ENCODE measurements at regions not wholly inside any gene's neighbourhood (a gene's known extent, or its start where the extent isn't known, plus 50 kb on each side); places are given as distances from the start of the nearest gene placed in this dataset.
"Not testable (repeated sequence)": the region's sequence is repeated elsewhere in the genome, so short reads cannot be mapped to it uniquely, and the experiment has no call there.

DNA sequence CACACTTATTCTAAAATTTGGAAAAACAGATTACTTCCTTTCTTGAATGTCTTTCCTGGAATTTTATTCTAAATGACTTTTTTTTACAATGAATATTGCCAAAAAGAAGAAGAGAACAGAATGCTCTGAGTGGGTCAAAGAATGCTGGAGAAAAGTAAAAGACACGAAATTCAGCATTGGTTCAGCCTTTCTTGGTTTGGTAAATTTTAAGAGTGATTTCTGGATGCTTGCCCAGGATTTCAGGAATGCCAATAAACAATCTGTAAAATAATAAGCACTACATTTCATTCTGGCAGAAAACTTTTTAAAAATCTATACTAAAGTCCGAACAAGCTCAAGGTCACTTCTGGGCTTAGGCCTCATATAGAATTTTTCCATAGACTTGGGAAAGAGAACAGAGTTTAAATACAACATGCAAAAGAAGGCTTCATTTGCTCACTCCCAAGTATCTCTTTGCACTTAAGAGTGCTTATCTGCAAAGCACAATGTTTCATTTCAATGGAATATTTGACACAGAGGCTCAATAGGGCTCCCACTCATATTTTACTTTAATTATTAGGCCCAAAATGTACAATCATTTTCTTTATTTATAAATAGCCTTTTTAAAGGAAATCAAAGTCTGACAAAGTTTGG is 359.5 kb upstream of the ANKRD30A start:
- no peak for DNase-seq (ENCODE audit: low spot score)

DNA sequence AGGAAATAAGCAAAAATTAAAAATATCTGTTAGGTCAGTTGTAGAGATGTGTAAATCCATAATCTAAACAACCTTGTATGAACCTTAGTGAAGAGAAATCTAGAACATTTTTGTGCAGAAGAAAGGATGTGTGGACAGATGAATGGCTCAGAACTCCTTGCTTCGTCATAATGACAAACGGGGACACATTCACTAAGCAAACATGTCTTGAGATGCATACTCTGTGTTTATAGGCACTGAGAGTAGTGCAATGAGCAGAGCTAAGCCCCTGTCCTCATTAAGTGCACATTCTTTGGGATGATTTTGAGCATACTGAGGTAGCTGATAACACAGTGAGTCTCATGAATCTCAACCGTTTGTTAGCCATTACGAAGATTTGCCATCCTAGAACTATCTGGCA is 360.6 kb upstream of the ANKRD30A start:
- no peak for DNase-seq (ENCODE audit: low spot score)

DNA sequence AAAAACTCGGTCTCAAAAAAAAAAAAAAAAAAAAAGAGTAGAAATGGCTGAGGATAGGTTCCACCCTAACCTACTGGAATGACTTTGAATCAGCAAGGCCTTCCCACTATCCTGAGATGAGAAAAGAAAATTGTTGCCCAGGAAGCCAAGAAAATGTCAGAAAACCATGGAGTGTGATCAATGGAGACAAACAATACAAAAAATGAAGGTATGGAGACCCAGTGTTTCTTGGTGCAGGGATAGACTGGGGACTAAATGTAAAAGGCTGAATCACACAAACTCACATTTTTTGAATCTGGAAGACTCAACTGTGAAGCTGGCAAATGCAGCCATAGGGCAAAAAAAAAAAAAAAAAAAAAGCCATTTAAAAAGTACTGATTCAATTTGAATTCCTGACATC is 364.3 kb upstream of the ANKRD30A start:
- DNase-seq (ENCODE audit: low spot score) = no peak

DNA sequence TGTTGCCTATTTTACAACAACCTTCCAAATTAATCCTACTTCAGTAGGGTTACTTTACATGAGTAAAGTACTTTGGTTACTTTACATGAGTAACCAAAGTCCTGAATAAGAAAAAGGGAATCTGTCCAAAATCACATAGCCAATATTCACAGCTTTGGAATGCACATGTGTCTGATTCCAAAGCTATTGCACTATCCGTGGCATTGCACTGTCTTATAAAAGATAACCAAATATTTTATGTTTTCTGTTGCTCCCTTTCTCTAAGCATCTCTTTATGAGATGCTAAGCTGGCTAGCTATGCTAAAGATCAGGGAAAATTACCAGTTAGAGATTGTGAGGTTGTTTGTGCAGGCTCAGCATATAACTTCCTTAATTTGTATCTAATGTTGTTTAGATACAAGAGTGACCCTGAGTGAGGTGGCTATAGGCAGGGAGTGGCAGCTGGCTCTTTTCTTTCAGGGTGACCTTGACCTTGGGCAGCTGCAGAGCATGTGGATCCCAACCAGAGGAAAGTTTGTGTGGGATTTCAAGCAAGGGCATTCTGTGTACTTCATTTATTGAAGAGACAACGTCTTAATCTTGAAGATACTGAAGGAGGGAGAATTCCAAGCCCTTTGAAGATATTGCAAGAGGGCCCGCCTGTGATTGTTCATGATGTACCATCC is 366.1 kb upstream of the ANKRD30A start:
- DNase-seq (ENCODE audit: low spot score) = no peak

DNA sequence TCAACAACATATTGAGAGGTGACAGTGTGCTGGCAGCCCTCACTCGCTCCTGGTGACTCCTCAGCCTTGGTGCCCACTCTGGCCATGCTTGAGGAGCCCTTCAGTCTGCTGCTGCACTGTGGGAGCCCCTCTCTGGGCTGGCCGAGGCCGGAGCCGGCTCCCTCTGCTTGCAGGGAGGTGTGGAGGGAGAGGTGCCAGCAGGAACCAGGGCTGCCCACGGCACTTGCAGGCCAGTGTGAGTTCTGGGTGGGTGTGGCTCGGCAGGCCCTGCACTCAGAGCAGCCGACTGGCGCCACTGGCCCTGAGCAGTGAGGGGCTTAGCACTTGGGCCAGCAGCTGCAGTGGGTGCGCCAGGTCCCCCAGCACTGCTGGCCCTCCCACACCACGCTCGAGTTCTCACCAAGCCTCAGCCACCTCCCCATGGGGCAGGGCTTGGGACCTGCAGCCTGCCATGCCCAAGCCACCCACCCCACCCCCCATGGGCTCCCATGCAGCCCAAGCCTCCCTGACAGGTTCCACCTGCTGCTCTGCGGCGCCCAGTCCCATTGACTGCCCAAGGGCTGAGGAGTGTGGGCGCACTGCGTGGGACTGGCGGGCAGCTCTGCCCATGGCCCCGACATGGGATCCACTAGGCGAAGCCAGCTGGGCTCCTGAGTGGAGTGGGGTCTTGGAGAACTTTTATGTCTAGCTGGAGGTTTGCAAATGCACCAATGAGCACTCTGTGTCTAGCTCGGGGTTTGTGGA is 377.1 kb upstream of the ANKRD30A start:
- DNase-seq (ENCODE audit: low spot score) = no peak

DNA sequence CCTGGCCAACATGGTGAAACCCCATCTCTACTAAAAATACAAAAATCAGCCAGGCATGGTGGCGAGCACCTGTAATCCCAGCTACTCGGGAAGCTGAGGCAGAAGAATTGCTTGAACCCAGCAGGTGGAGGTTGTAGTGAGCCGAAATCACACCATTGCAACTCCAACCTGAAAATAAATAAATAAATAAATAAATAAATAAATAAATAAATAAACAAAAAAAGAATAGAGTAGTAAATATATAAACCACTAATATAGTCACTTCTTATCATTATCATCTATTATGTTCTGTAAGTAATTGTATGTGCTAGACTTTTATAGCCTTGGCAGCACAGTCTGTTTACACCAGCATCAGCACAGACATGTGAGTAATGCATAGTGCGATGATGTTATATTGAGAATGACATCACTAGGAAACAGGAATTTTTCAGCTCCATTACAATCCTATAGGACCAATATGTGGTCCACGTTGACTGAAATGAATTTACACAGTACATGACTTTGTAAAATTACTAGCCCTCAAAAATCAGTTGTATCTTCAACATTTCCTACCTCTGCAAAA is 385.4 kb upstream of the ANKRD30A start:
- no peak for DNase-seq (ENCODE audit: low spot score)

DNA sequence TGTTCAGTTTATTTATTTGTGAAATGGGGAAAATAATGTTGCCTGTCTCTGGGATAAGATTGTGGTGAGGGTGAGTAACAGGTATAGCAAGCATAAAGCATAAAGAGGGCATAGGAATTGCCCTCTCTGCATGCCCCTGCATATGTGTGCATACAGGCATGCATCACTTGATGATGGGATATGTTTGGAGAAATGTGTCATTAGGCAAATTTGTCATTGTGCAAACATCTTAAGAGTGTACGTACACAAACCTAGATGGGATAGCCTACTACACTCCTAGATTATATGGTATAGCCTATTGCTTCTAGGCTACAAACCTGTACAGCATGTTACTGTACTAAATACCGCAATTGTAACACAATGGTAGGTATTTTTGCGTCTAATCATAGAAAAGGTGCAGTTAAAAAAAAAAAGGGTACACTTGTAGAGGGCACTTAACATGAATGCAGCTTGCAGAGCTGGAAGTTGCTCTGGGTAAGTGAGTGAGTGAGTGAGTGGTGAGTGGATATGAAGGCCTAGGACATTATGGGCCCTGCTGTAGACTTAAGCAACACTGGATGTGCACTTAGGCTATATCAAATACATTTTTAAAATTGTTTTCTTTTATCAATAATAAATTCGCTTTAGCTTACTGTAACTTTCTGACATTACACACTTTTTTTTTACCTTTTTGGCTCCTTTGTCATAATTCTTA is 386.5 kb upstream of the ANKRD30A start:
- DNase-seq (ENCODE audit: low spot score) = no peak

DNA sequence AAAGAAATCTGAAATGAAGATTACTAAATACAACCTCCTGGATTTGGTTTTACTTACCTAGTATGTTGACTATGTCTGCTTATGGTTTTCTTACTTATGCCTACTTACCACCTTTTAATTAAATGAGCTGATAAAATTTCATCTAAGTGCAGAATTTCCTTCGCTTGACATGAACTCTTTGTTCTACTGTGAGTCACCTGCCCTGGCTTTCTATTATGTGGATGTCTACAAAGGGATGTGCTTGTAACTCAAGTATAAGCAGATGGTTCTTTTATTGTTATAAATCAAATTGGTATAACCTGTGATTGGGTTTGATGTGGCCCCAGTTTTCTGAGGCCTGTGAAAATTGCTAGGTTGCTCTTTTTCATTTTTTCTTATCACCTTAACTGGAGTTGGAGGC is 389.1 kb upstream of the ANKRD30A start:
- no peak for DNase-seq (ENCODE audit: low spot score)

DNA sequence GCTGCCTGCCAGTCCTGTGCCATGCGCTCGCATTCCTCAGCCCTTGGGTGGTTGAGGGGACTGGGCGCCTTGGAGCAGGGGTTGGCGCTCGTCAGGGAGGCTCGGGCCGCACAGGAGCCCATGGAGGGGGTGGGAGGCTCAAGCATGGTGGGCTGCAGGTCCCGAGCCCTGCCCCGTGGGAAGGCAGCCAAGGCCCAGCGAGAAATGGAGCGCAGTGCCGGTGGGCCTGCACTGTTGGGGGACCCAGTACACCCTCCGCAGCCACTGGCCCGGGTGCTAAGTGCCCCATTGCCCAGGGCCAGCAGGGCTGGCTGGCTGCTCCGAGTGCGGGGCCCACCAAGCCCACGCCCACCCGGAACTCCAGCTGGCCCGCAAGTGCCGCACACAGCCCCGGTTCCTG is 390.8 kb upstream of the ANKRD30A start:
- DNase-seq (ENCODE audit: low spot score) = not testable (repeated sequence)

DNA sequence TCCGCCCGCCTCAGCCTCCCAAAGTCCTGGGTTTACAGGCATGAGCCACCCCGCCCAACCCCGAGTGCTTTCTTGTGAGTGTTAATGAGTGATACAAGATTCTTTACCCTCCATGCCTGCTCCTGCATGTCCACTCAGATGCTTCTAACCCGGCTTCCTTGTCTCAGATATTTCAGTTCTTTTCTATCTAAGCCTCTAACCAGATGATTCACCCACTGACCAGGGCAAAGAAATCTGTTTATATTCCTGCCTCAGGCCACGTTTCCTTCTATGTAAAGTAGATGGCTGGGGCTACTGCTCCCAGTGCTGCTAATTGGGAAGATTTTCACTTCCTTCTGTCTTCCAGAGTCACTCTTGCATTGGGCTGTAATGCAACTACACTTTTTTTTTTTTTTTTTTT is 395.1 kb upstream of the ANKRD30A start:
- DNase-seq (ENCODE audit: low spot score) = no peak

DNA sequence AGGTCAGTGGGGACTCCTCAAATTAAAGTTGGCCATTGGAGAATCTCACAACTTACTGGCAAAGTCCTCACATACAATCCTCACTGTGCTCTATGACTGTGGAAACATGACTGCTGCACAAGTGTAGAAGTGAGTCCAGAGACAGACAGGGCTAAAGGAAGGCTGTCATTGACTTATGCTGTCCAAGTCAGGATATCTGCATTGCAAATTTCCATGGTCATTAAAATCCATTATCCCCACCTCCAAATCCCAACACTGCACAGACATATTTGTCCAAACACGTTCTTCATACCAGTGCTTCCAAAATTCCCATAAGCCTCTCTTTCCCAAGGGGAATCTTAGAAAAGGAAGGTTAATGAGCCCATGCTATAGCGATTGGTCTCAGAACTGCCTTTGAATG is 396.8 kb upstream of the ANKRD30A start:
- no peak for DNase-seq (ENCODE audit: low spot score)

DNA sequence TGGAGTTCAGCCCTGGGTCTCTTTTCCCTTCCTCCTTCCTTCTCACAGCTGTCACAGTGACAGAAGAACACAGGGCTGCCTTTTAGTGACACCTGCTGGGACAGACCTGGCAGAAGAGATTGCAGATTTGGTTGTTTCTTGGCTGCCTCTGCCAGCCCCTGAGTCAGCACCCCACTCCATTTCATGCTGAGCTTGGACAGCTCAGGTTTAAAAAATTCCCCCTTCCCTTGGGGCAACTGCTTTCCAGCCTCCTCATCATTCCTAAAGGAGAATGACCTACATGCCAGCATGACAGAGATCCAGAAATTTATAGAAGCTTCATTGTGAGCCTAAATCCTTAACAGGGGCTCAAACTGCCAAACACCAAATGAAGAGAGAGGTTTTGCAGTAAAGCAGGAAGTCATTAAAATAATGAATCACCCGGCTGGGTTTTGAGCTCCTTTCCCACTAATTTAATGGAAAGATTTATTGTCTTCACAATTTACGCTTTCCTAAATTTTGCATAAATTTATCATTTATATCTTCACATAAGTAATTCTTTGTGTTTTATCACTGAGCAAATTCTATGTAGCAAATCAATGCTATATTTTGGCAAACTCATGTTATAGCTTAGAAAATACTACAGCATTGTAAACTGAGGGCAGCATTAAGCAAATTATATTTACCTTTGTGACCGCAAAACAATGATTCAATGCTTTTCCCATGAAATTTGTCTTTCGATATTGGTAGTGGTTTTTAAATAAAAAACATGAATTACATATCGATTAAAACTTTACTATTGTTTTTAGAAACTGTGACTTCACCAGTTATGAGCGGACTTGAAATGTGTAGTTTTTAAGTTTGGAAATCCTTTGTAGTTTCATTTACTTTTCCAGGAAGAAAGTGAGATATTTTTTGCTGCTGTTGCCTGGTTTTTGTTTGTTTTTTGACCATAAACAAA is 399.5 kb upstream of the ANKRD30A start:
- peak; percentile 43 for DNase-seq (ENCODE audit: low spot score)

DNA sequence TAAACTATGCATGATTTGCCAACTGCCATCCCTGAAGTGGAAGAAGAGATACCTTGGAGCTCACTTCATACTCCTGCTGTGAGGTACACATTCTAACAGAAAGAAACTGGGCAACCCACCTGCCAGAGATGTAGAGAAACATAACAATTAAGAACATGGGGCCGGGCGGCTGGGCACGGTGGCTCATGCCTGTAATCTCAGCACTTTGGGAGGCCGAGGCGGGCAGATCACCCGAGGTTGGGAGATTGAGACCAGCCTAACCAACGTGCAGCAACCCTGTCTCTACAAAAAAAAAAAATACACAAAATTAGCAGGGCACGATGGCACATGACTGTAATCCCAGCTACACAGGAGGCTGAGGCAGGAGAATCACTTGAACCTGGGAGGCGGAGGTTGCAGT is 402.6 kb upstream of the ANKRD30A start:
- no peak for DNase-seq (ENCODE audit: low spot score)

DNA sequence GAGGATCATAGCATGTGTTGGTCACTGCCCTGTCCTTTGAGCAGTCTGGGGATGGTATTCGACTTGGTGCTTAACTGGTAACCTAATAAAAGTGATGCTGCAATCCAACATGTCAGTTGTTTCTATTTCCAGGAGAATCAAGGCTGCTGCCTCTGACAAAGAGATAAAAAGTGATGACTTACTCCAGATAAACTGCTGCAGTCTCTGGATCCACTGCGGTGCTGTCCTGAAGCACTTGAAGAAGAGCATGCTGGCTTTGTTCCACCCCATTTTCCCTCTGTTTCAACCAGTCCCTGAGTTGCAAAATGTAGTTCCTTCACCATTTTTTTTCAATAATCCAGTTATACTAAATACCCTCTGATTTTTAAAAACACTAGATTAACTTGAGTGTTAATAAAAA is 403.5 kb upstream of the ANKRD30A start:
- no peak for DNase-seq (ENCODE audit: low spot score)

DNA sequence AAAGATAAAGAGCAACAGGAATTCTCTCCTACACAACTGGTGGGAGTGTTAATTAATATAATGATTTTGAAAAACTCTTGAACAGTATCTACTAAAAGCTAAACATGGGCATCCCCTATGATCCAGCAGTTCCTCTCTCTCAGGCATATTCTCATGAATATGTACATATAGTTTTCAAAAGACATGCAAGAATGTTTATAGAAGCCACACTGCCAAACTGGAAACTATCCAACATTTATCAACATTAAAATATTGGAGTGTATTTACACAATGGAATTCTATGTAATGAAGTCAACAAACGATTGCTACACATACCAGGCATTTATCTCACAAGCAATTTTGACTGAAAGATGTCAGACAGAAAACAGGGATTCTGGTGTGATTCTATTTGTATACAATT is 404.5 kb upstream of the ANKRD30A start:
- no peak for DNase-seq (ENCODE audit: low spot score)

DNA sequence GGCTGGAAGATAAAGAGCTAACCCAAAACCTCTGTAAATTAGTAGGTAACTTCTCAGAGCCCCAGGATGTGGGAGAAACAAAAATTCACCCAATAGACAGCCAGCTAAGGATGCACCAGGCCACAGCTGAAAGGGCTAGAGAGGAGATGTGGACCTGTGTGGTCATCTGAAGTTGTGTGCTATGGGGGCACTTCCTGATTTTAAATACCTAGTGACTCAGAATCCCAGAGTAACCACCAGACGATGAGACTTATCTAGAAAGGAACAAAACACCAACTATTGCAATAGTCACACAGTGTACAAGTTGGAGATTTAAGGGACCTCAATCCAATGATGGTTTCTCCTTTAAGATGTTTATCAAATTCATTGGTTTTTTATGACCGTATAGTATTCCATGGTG is 408.3 kb upstream of the ANKRD30A start:
- no peak for DNase-seq (ENCODE audit: low spot score)

DNA sequence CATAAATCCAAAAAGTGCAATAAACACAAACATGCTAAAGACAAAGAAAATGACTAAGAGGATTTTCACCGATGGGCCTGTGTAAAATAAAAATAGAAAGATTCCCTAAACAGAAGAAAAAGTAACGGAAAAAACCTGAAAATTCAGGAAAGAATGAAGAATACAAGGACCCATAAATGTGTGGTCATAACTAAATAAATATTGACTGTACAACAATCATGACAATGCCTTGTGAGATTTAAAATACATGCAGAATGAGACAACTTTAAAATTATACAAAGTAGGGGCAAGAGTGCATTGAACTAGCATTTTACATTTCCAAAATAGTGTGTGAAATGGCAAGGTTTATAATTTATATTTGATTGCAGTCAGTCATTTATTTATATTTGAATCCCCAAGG is 409.1 kb upstream of the ANKRD30A start:
- no peak for DNase-seq (ENCODE audit: low spot score)

DNA sequence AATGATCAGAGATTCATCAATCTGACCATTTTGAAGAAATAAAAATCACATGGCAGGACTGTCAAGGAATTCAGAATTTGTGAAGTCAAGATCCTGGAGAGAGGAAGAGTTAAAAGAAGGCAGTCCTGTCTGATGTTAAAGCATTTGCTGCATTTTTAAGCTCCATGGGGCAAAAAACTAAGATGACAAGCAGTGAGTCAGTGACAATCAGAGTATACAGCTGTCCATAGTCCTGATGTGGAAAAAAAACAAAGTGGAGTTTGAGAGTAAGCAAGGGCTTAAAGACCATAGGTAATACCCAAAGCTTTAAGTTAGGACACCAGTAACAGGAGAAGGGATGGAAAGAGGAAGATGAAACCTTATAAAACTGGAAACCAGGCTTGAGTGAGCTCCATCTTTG is 412.7 kb upstream of the ANKRD30A start:
- DNase-seq (ENCODE audit: low spot score) = no peak

DNA sequence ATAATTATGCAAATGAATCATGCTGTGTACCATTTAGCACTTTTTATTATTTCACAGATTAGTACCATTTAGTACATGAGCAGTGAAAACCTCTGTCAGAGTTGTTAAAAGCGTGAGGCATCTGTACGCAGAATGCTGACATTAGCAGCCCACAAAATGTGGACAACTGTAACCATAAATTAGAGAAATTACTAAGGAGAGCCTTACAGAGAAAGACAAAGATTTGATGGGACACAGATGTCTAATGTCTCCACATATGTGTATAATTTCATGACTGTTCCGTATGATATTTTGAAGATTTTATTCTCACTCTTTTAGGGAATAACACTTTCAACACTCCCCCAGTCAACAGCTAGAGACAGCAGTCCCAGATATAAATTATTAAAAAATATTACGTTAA is 414.0 kb upstream of the ANKRD30A start:
- DNase-seq (ENCODE audit: low spot score) = no peak

DNA sequence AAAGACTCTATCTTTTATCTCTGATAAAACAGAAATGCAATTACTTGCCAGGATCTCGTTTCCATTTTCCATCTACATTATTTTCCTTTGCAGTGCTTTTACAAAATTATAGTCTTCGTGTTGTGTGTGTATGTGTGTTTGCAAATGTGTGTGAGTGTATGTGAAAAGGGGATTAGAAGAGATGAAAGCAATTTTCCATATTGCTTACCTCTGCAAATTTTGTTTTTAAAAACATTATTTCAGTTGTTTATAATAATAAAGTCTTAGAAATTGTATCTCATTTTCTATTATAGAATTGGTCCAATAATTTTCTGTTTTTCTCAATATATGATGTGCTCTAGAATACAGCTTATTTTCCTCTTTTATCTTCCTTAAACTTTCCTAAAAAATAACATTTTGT is 421.3 kb upstream of the ANKRD30A start:
- DNase-seq (ENCODE audit: low spot score) = no peak

DNA sequence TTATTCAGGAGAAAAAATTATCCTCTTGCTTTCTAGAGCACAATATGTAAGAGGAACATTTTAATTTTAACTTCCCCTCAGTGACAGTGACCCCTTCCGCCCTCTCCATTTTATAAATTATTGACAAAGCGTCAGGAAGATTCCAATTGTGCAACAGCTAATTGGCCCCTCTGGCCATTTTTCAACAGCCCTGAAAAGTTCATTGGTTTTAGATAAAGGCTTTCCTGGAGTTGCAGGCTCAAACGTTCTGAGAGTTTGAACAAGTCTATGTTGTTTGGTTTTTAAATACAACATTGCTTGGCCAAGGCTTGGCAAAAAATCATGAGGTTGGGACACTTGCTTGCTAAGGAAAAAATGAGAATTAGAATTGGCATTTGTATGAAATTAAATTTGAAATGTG is 422.2 kb upstream of the ANKRD30A start:
- no peak for DNase-seq (ENCODE audit: low spot score)
